ENCODE measurements at regions not wholly inside any gene's neighbourhood (a gene's known extent, or its start where the extent isn't known, plus 50 kb on each side); places are given as distances from the start of the nearest gene placed in this dataset.

DNA sequence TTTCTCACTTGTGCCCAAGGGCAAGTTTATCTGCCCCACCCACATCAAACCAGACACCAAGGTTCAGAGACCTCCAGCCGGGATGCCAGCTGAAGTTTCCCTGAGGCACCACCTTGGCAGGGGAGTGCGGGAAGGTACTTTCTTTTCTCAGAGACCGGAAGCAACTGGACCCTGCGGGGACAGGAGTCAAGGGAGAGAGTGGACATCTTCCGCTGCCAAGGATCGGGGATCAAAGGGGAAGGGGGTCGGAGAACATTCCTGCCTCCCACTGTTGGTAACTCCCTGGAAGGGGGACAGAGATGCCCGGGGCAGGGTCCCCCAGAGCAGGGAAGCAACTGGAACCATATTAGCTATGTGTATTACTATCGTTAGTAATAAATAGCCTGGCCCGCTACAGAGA is 161.8 kb downstream of the DICER1 start:
- H3K4me3 ChIP-seq (ENCODE audit: low read depth, low read length) = no peak overlapping the region
- no peak overlapping the region for H3K9ac ChIP-seq (ENCODE audit: low read depth, low read length)
- peaks cover 13% of the 10 kb centered on the region for H3K4me1 ChIP-seq (ENCODE audit: control insufficient read depth, insufficient read depth, low read length)
- no peaks in the 10 kb centered on the region for H3K9me3 ChIP-seq (ENCODE audit: control insufficient read depth, insufficient read depth, low read length)
- no peaks in the 10 kb centered on the region for H3K36me3 ChIP-seq (ENCODE audit: control insufficient read depth, insufficient read depth, low read length)
- H3K27ac ChIP-seq (ENCODE audit: low read depth, low read length) = no peak overlapping the region
- H3K27me3 ChIP-seq (ENCODE audit: control insufficient read depth, insufficient read depth, low read length) = no peaks in the 10 kb centered on the region

DNA sequence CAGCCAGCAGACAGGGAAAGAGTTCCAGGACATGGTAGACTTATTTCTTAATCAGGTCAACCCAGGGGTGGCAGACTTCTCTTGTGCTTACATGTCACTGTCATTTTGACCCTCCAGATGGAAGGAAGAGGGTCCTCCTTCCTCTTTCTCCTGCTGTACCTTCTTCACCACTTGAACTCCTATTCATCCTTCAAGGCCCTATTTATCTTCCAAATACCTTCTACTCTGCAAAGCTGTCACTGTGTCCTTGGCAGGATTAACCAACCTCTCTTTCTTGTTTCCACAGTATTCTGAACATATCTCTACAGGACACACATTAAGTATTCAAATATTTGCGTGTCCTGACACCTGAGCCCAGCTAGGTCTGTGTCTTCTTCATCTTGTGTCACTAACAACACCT is 163.1 kb downstream of the DICER1 start:
- H3K4me1 ChIP-seq (ENCODE audit: control insufficient read depth, insufficient read depth, low read length) = peaks cover 12% of the 10 kb centered on the region
- no peak overlapping the region for H3K9ac ChIP-seq (ENCODE audit: low read depth, low read length)
- no peaks in the 10 kb centered on the region for H3K9me3 ChIP-seq (ENCODE audit: control insufficient read depth, insufficient read depth, low read length)
- H3K36me3 ChIP-seq (ENCODE audit: control insufficient read depth, insufficient read depth, low read length) = no peaks in the 10 kb centered on the region
- no peaks in the 10 kb centered on the region for H3K27me3 ChIP-seq (ENCODE audit: control insufficient read depth, insufficient read depth, low read length)
- H3K4me3 ChIP-seq (ENCODE audit: low read depth, low read length) = no peak overlapping the region
- no peak overlapping the region for H3K27ac ChIP-seq (ENCODE audit: low read depth, low read length)

DNA sequence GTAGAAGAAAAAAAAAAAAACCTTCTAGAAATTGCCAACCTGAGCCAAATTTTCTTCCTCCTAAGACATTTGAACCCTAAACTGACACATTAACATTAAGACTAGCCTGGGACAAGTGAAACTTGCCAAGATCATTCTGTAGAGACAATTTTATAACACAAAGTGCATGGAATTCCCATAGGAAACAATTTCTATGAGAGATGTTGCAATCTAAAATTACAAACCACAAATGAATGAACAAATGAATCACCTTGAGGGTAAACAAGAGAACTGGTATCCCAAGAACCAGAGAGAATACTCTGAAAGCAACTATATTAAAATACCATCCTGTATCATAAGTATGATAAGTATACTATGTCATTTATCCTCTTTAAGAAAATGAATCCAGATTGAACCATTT is 165.3 kb downstream of the DICER1 start:
- H3K36me3 ChIP-seq (ENCODE audit: control insufficient read depth, insufficient read depth, low read length) = no peaks in the 10 kb centered on the region
- H3K9me3 ChIP-seq (ENCODE audit: control insufficient read depth, insufficient read depth, low read length) = no peaks in the 10 kb centered on the region
- no peak overlapping the region for H3K4me3 ChIP-seq (ENCODE audit: low read depth, low read length)
- H3K27ac ChIP-seq (ENCODE audit: low read depth, low read length) = no peak overlapping the region
- H3K4me1 ChIP-seq (ENCODE audit: control insufficient read depth, insufficient read depth, low read length) = no peaks in the 10 kb centered on the region
- no peak overlapping the region for H3K9ac ChIP-seq (ENCODE audit: low read depth, low read length)
- H3K27me3 ChIP-seq (ENCODE audit: control insufficient read depth, insufficient read depth, low read length) = no peaks in the 10 kb centered on the region

DNA sequence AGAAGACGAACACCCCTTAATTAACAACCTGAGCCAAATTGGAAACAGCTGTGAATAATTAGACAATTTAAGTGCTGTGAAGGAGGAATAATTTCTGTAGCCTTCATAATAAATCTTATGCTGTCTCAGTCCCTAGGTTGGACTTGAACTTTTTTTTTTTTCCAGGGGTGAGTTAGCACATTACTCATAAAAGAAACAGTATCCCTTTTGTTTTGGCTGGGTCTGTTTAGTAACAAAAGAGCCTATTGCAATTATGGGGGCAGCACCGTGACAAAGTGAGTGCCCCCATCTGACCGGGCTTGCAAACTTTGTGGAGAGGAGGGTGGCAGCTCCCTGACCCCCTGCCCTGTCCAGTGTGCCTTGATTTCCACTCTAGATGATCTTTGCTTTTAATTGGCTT is 167.4 kb downstream of the DICER1 start:
- H3K27ac ChIP-seq (ENCODE audit: low read depth, low read length) = no peak overlapping the region
- no peaks in the 10 kb centered on the region for H3K27me3 ChIP-seq (ENCODE audit: control insufficient read depth, insufficient read depth, low read length)
- no peak overlapping the region for H3K4me3 ChIP-seq (ENCODE audit: low read depth, low read length)
- no peaks in the 10 kb centered on the region for H3K4me1 ChIP-seq (ENCODE audit: control insufficient read depth, insufficient read depth, low read length)
- H3K9me3 ChIP-seq (ENCODE audit: control insufficient read depth, insufficient read depth, low read length) = no peaks in the 10 kb centered on the region
- no peaks in the 10 kb centered on the region for H3K36me3 ChIP-seq (ENCODE audit: control insufficient read depth, insufficient read depth, low read length)
- no peak overlapping the region for H3K9ac ChIP-seq (ENCODE audit: low read depth, low read length)

DNA sequence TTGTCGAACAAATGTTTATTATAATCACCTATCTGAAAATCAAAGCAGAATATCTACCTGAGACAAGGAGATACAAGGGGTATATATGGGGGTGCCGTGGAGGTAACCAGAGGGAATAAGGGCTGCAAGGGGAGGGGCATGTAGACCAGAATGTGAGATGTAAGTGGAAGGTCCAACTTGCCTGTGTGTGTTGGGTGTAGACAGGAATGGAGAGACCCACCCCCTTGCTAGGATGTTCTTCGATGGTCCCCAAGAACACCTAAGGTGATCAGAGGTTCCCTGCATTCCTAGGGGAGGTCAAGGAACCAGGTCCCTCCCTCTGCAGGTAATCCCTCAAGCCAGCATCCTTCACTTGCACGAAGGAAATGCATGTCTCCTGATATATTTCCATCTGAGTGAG is 167.9 kb downstream of the DICER1 start:
- H3K9ac ChIP-seq (ENCODE audit: low read depth, low read length) = no peak overlapping the region
- H3K36me3 ChIP-seq (ENCODE audit: control insufficient read depth, insufficient read depth, low read length) = no peaks in the 10 kb centered on the region
- no peaks in the 10 kb centered on the region for H3K4me1 ChIP-seq (ENCODE audit: control insufficient read depth, insufficient read depth, low read length)
- H3K4me3 ChIP-seq (ENCODE audit: low read depth, low read length) = no peak overlapping the region
- no peaks in the 10 kb centered on the region for H3K9me3 ChIP-seq (ENCODE audit: control insufficient read depth, insufficient read depth, low read length)
- H3K27me3 ChIP-seq (ENCODE audit: control insufficient read depth, insufficient read depth, low read length) = no peaks in the 10 kb centered on the region
- no peak overlapping the region for H3K27ac ChIP-seq (ENCODE audit: low read depth, low read length)

DNA sequence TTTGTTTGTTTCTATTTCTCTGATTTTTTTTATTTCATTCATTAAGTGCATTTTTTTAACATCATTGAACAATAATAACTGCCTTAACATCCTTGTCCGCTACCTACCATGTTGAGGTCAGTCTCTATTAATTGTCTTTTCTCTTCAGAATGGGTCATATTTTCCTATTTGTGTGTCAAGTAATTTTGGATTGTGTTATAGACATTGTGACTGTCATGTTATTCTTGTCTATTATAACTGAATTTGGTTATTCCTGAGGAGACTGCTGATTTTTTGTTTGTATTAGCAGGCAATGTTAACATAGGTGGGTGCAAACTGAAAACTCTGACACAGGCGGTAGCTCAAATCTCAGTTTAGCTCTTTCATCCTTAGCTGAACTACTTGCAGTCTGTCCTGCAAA is 169.9 kb downstream of the DICER1 start:
- Histone ChIP-seq H3K4me1 (ENCODE audit: control insufficient read depth, insufficient read depth, low read length) (no peaks in the 10 kb centered on the region), H3K27ac (ENCODE audit: low read depth, low read length) (no peak overlapping the region), H3K9ac (ENCODE audit: low read depth, low read length) (no peak overlapping the region), H3K4me3 (ENCODE audit: low read depth, low read length) (no peak overlapping the region), H3K27me3 (ENCODE audit: control insufficient read depth, insufficient read depth, low read length) (no peaks in the 10 kb centered on the region), H3K36me3 (ENCODE audit: control insufficient read depth, insufficient read depth, low read length) (no peaks in the 10 kb centered on the region), H3K9me3 (ENCODE audit: control insufficient read depth, insufficient read depth, low read length) (no peaks in the 10 kb centered on the region)

DNA sequence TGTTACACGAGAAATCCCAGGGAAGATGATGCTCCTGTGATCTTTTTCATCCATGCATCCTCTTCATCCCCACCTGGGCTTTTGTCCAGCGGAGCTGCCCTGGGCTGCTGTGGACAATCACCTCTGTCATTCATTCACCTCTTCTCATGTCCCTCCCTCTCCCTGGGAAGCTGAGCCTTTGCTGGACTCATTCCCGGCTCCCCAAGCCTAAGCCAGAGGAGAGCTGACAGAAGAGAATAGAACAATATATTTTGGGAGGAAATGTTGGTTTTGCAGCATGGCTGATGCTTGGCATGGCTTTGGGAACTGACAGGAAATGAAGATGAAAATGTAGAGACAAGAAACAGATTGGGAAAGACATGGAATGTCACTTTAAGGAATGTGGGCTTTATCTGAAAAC is 177.4 kb downstream of the DICER1 start:
- no peak overlapping the region for H3K4me3 ChIP-seq (ENCODE audit: low read depth, low read length)
- no peaks in the 10 kb centered on the region for H3K36me3 ChIP-seq (ENCODE audit: control insufficient read depth, insufficient read depth, low read length)
- no peak overlapping the region for H3K9ac ChIP-seq (ENCODE audit: low read depth, low read length)
- no peaks in the 10 kb centered on the region for H3K27me3 ChIP-seq (ENCODE audit: control insufficient read depth, insufficient read depth, low read length)
- no peaks in the 10 kb centered on the region for H3K9me3 ChIP-seq (ENCODE audit: control insufficient read depth, insufficient read depth, low read length)
- no peaks in the 10 kb centered on the region for H3K4me1 ChIP-seq (ENCODE audit: control insufficient read depth, insufficient read depth, low read length)
- H3K27ac ChIP-seq (ENCODE audit: low read depth, low read length) = no peak overlapping the region

DNA sequence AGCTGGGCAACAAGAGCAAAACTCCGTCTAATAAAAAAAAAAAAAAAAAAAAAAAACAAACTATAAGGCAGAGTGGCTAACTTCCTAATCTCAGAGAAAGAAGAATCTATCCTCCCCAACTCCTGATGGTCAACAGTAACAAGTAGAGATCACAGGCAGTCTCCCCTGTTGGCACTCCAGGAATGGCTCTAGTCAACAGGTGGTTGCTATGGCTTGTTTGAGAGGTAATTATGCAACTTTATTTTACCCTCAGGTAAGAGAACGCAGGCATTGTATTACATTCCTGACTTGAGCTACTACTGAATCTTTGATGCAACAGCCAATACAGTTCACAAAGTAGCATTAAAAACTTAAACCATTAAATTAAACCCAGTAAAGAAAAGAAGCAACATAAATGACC is 180.3 kb downstream of the DICER1 start:
- no peaks in the 10 kb centered on the region for H3K4me1 ChIP-seq (ENCODE audit: control insufficient read depth, insufficient read depth, low read length)
- H3K27ac ChIP-seq (ENCODE audit: low read depth, low read length) = no peak overlapping the region
- H3K4me3 ChIP-seq (ENCODE audit: low read depth, low read length) = no peak overlapping the region
- H3K9me3 ChIP-seq (ENCODE audit: control insufficient read depth, insufficient read depth, low read length) = no peaks in the 10 kb centered on the region
- no peaks in the 10 kb centered on the region for H3K27me3 ChIP-seq (ENCODE audit: control insufficient read depth, insufficient read depth, low read length)
- H3K36me3 ChIP-seq (ENCODE audit: control insufficient read depth, insufficient read depth, low read length) = no peaks in the 10 kb centered on the region
- H3K9ac ChIP-seq (ENCODE audit: low read depth, low read length) = no peak overlapping the region

DNA sequence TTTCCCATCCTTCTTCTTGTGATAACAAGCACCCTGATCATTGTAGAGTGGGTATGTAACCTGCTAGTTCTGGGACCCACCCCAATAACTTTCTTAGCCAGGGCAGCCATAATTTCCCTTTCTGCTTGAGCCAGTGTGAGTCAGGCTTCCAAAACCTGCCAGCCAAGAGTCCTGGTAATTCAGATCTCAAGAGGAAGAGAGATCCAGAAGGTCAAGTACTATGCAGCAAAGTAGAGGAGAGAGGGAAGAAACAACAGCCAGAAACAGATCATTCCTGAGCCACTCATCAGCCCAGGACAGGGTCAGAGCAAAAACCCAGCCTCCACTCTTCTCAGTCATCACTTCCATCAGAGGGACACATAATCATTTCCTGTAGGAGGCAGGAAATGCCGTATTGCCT is 182.0 kb downstream of the DICER1 start:
- H3K9ac ChIP-seq (ENCODE audit: low read depth, low read length) = no peak overlapping the region
- no peak overlapping the region for H3K27ac ChIP-seq (ENCODE audit: low read depth, low read length)
- H3K36me3 ChIP-seq (ENCODE audit: control insufficient read depth, insufficient read depth, low read length) = no peaks in the 10 kb centered on the region
- H3K27me3 ChIP-seq (ENCODE audit: control insufficient read depth, insufficient read depth, low read length) = no peaks in the 10 kb centered on the region
- no peak overlapping the region for H3K4me3 ChIP-seq (ENCODE audit: low read depth, low read length)
- no peaks in the 10 kb centered on the region for H3K4me1 ChIP-seq (ENCODE audit: control insufficient read depth, insufficient read depth, low read length)
- no peaks in the 10 kb centered on the region for H3K9me3 ChIP-seq (ENCODE audit: control insufficient read depth, insufficient read depth, low read length)

DNA sequence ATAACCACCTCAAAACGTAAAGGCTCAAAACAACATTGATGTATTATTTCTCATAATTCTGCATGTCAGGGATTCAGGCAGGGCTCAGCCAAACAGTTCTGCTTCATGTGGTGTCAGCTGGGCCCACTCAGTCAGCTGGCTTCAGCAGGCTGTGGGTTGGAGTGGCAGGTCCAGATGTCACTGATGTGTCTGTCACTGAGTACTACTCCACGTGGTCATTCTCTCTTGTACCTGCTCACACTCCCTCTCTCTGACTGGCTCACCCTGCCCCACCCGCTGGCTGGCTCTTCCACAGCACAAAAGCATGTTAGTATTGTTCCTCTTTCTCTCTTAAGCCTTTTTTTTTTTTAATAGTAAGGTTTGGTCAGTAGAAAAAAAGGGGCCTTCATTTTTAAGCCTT is 182.4 kb downstream of the DICER1 start:
- H3K27me3 ChIP-seq (ENCODE audit: control insufficient read depth, insufficient read depth, low read length) = no peaks in the 10 kb centered on the region
- no peak overlapping the region for H3K9ac ChIP-seq (ENCODE audit: low read depth, low read length)
- no peak overlapping the region for H3K4me3 ChIP-seq (ENCODE audit: low read depth, low read length)
- no peaks in the 10 kb centered on the region for H3K9me3 ChIP-seq (ENCODE audit: control insufficient read depth, insufficient read depth, low read length)
- H3K36me3 ChIP-seq (ENCODE audit: control insufficient read depth, insufficient read depth, low read length) = no peaks in the 10 kb centered on the region
- no peaks in the 10 kb centered on the region for H3K4me1 ChIP-seq (ENCODE audit: control insufficient read depth, insufficient read depth, low read length)
- H3K27ac ChIP-seq (ENCODE audit: low read depth, low read length) = no peak overlapping the region

DNA sequence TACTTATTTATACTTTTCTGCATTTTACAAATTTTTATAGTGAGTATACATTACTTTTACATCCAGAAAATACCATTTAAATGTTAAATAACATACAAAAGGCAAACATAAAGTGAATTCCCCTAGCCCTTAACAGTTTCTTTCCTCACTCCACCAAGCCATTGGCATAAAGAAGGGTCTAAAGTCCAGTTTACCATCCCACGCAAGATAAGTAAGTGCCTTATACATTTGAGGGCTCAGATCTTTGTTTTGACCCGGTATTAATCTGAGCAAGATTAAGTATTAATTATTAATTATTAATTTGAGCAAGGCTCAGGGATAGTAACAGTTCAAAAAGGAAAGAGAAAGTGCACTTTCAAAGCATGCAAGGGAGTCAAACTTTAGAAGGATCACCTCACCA is 182.9 kb downstream of the DICER1 start:
- H3K4me3 ChIP-seq (ENCODE audit: low read depth, low read length) = no peak overlapping the region
- H3K27me3 ChIP-seq (ENCODE audit: control insufficient read depth, insufficient read depth, low read length) = no peaks in the 10 kb centered on the region
- H3K36me3 ChIP-seq (ENCODE audit: control insufficient read depth, insufficient read depth, low read length) = no peaks in the 10 kb centered on the region
- no peaks in the 10 kb centered on the region for H3K4me1 ChIP-seq (ENCODE audit: control insufficient read depth, insufficient read depth, low read length)
- no peaks in the 10 kb centered on the region for H3K9me3 ChIP-seq (ENCODE audit: control insufficient read depth, insufficient read depth, low read length)
- no peak overlapping the region for H3K9ac ChIP-seq (ENCODE audit: low read depth, low read length)
- H3K27ac ChIP-seq (ENCODE audit: low read depth, low read length) = no peak overlapping the region

DNA sequence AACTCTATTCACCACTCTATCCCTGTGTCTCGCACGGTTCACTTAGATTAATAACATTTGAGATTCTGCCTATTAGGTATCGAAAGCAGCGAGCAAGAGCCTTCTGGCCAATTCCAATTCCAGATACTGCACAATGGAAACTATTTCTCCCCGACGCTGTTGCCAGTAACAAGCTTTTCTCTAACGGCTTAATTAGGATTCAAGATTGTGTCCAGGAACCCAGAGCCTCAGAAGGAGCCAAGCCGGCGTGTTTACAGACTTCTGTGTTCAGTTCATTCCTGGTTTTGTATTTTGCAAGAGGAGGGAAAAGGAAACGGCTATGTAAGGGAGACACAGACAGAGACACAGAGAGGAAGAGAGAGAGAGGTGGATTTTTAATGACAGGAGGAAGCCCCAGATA is 185.6 kb downstream of the DICER1 start:
- Histone ChIP-seq H3K27ac (ENCODE audit: low read depth, low read length) (no peak overlapping the region), H3K27me3 (ENCODE audit: control insufficient read depth, insufficient read depth, low read length) (no peaks in the 10 kb centered on the region), H3K9me3 (ENCODE audit: control insufficient read depth, insufficient read depth, low read length) (no peaks in the 10 kb centered on the region), H3K36me3 (ENCODE audit: control insufficient read depth, insufficient read depth, low read length) (no peaks in the 10 kb centered on the region), H3K9ac (ENCODE audit: low read depth, low read length) (no peak overlapping the region), H3K4me1 (ENCODE audit: control insufficient read depth, insufficient read depth, low read length) (no peaks in the 10 kb centered on the region), H3K4me3 (ENCODE audit: low read depth, low read length) (no peak overlapping the region)
